Ovary (tissue), 3 donors: ENCODE measurements at regions not wholly inside any gene's neighbourhood (a gene's known extent, or its start where the extent isn't known, plus 50 kb on each side); places are given as distances from the start of the nearest gene placed in this dataset.

Source experiments
- CTCF ChIP-seq, 3 donors: fragments of 450-650 bp in 2 of 3; fragments of 200-600 bp in 1 of 3; IDR thresholded peaks; one replicate each; pipeline versions ENCODE4 v1.5.1 to v1.8.0; 2016 to 2022; ENCODE audit warnings: antibody characterized with exemption in 3 of 3, mild to moderate bottlenecking in 1 of 3
- POLR2A ChIP-seq: fragments of 450-650 bp; IDR thresholded peaks from one replicate; pipeline ENCODE4 v1.6.1; 2017; ENCODE audit warnings: antibody characterized with exemption, mild to moderate bottlenecking, moderate library complexity
- donor health status: DM: no; HTN: no; CAD: no.

DNA sequence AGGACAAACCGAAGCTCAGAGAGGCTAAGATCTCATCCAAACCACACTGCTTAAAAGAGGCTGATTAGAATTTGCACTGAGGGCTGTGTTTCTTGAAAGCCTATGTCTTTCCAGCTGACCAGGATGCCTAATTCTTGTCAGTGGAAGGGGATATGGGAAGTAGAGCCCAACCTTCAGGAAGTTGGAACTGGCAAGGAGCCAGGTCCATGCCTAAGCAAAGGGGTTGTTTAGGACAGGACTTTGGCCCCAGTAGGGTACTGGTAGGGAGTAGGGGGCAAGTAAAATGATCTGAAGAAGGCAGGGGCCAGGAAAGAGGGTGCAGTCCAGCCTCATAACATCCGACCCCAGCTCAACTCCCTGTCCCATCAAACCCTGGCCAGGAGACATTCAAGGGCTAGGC is 130.9 kb downstream of the GAS1 start:
- TF ChIP-seq CTCF (IDR thresholded peaks at IDR 0.05), result no peak
- no peak for TF ChIP-seq POLR2A
